ENCODE measurements at regions not wholly inside any gene's neighbourhood (a gene's known extent, or its start where the extent isn't known, plus 50 kb on each side); places are given as distances from the start of the nearest gene placed in this dataset.

DNA sequence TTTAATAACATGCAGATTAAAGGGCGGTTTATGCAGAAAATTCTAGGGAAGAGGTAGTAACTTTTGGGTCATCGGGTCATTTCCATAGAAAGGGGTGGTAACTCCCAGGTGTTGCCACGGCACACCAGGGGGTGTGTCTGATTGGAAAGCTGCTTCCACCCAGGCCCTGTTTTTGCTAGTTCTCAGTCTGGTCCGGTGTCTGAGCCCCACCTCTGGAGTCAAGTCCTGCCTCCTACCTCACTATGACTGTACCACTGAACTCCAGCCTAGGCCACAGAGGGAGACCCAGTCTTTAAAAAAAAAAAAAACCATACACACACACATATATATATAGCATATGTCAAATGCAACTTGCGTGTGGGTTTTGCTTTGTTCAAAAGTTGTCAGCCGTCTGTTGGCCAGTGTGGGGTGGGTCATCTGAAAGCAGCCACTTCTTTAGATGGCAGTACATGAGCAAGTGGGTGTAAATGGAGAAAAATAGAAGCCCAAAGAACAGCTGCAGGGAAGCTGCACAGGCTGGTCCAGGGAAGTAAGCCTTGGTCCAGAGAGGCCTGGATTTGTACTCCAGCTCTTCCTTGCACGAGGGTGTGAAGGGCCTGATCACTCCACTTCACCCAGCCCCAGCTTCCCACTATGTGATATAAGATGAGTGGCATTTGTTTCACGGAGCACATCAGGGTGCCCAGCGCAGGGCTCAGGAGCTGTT lies 110.7 kb upstream of the SPRY4 start:
- DNase-seq (ENCODE audit: low read depth) = no peak

DNA sequence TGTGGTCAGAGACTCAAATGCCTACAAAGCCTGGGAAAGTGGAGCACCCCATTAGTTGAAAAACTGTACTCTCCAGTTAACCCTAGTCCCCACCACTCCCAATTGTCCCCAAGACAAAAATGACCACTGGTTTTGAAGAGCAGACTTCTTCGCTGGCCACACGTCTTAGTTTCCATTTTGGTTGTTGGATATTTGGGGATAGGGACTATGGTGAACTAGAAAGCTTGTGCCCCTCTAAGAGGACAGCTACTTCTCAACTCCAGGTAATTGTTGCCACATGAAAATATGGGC lies 109.4 kb upstream of the SPRY4 start:
- no peak for DNase-seq (ENCODE audit: low read depth)

DNA sequence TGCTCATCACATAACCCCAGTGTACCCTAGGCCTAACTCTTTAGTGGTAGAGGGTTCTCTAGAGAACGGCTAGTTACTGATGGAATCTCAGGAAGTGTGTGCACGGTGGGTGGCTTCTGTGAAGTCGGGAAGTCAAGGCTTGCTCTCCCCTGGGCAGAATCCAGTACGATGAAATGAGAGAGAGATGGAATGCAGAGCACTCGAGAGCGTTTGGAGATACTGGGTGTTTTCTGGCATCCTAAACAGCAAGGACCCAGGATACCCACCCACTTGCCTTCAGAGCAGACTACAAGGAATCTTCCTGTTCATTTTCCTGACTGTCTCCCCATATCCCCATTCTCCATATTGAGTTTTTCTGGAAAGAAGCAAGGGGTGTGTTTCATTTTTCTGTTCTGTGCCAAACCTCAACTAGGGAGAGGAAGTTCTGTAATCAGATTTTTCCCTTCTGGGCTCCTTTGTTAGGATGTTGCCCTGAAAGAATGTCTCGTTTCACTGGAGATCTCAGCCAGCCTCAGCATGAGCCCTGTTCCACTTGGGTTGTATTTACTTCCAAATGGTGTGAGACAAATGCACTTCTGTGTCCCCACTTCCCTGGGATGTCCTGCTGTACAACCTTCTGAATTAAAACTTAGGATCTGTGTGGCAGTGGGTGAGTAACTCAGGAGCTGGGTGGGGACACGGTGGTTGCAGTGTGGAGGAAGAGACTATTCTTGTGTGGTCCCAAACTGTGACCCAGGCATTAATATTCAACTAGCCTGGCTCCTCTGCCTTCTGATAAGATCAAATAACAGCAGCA lies 108.9 kb upstream of the SPRY4 start:
- peak; percentile 10 for DNase-seq (ENCODE audit: low read depth)

DNA sequence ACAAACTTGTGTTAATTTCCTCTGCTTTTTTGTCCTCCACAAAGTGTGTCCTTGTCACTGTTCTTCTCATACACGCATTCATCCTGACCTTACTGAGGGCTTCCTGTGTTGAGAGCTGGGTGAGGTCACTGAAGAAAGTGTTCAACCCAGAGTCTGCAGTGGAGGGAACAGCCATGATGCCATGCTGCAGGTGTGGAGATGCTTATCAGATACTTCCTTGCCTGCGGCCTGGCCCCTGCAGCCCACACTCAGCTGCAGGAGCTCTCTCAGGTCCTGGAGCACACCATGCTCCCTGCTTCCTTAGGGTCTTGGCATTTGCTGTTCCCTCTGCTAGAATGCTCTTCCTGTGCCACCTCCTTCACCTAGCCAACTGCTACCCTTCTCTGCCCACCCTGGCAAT lies 108.1 kb upstream of the SPRY4 start:
- DNase-seq (ENCODE audit: low read depth) = no peak

DNA sequence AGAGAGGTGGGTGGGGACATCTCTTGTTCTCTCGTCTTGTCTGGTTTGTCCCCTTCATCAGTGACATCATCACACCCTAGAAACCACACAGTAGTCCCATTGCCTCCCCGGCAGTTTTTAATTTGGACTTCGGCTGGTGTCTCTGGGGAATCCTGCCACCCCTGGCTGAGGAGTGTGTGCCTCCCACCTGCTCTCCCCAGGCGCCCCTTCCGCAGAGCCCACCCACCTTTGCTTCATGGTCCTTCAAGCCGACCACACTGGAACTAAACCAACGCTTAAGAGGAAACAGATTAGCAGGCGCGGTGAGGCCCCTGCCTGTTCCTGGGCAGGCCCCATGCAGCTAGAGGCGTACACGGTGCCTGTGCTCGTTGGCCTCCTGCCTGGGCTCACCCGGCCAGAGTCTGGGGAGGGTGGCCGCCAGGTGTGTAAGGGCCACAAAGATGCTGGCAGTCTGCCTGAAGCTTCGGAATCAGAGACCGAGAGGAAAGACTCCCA lies 107.6 kb upstream of the SPRY4 start:
- no peak for DNase-seq (ENCODE audit: low read depth)

DNA sequence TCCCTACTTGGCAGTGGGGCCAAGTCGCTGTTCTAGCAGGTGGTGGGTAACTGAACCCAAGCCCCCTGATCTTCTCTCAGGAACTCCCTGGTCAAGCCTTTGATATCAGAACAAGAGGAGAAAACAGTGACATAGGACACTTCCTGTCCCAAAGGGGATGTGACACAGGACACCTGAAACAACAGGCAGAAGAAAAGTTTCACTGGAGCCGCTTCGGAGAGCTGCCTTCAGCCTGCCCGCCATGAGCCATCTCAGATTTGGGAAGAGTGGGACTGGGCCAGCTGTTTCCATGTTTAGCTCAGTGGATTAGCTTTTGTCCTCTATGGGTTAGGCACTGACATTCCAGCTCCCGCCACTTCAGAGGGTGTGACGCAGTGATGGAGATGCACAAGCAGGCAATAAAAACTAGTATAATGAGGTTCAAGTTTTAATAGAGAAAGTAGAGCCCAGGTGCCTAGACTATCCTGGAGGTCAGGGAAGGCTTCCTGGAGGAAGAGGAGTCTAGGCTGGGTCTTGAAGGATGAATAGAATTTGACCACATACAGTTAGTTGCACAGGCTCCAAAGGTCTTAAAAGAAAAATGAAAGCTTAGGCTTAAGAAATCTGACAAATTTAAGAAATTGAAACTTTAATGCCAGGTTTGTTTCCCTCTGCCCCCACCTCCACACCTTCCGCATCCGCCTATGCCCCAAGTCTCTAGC lies 104.1 kb upstream of the SPRY4 start:
- no peak for DNase-seq (ENCODE audit: low read depth)

DNA sequence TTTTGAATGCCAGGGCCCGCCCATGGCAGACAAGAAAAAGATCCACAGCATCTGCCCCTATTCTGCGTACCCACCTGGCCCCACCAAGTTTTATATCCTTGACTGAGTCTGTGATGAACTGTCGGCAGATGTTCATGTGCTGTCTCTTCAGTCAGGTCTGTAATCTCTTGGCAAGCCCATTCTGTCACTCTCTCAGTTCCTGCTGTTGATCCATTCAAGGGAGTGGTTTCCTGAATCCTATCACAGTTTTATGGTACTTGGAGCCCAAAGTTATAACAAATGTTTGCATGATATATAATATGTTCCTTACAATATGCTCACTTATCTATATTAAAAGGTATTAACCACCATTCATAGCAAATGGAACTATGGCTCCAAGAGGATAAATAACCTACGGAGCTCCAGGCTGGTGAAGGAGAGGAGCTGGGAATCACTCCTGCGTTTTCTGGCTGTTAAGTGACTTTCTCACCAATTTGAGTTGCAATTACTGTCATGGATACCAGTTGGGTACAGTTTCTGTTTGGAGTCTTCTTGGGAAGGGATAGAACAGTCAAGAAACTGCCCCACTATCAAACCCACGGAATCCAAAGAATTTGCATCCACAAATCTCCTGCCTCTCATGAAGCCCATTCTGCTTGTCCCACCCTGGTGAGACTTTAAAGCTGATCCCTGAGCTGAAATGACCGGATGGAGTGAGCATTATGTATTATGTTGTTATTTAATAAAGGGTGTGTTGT lies 103.4 kb upstream of the SPRY4 start:
- DNase-seq (ENCODE audit: low read depth) = no peak

DNA sequence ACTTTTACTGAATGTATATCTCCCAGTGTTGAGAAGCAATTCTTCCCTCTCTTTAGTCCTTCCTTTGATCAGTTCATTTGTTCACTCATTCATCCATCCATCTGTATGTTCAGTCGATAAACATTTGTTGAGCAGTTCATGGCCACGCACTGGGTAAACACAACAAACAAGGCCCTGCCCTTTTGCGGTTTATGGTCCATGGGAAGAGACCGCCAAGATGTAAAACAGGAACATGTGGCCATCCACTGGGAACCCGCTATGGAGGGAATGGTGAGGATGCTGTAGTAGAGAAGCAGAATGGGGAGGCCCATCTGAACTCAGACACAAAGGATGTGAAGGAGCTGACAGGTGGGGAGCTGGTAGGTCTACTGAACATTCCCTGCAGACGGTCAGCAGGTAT lies 102.7 kb upstream of the SPRY4 start:
- no peak for DNase-seq (ENCODE audit: low read depth)

DNA sequence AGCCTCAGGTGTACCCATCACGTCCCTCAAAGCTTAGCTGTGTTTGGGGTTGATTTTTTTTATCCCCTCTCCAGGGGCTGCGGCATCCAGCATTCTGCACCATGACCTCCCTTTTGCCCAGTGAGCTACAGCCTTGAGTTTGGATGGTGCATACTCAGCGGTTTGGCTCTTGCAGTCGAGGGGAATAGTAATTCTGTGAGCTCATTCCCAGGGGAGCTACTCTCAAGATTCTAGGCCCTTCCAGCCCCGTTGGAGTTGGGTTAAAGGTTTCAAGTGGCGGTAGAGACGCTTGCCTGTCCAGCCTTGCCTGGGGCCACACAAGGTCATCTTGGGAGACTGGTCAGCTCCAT lies 102.2 kb upstream of the SPRY4 start:
- no peak for DNase-seq (ENCODE audit: low read depth)

DNA sequence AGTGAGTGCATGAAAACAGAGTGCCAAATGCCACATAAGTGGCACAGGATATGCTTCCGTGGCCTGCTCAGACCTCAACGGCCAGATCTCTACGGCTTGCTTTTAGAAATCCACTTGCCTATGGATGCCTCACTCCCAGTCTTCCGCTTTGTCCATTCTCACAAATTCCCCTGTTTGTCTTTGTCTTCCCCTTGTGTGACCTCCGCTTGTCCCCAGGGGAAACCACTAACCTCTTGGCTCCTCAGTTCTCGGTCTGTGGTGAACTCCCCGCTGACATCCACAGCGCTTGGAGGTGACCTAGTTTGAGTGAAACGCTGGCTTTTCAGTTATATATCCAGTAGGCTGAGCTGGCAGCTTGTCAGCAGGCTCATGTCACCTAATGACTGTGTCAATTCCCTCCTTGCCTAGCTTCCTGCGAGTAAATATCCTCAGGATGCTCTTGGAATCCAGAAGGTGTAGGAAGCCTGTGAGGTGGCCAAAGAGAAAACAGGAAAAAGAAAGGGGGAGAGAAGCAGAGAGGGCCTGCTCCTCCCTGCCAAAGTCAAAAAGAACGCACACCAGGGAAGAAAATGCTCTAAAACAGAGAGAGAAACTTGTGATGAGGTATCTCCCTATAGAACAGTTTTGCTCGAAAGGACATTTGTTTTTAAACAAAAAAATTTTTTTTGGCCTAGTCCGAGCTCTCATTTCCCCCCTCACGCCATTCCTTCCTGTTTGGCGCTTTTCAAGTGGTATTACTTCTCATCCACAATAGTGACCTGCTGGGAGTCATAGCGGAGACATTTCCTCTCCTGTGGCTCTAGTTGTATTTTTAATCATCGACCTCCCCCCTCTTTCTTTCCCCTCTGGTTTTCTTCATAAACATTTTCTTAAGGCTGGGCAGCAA lies 101.6 kb upstream of the SPRY4 start:
- DNase-seq (ENCODE audit: low read depth) = peak; percentile 61

DNA sequence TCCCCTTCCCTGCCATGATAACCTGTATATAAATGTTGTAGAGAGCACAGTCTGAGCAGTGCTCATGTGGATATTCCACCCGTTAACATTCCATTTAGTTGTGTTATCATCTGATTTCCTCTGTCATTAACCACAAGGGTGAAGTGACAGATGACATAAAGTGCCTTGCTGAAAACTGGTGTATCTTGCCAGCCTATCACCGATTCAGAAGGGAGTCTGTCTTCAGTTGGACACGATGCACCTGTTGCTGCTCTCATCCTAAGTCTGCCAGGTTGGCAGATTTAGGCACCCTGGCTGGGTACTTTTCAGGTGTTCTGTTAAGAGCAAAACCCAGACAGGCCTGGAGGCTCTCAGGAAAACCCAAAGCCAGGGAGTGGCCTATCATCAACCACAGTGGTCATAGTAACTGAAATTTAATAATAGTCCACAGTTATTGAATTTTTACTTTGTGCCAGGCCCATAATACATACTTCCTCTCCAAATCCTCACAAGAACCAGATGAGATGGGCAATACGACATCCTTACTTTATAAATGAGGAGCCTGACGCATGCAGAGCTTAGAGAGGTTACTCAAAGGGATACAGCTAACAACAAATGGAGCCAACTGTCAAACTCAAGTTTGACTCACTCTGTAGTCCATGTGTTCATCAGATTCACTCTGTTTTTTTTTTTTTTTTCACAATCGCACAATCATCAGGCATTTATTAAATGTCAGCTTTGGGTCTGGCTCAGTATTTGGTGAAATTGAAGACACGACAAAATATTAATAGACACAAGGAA lies 100.7 kb upstream of the SPRY4 start:
- DNase-seq (ENCODE audit: low read depth) = no peak

DNA sequence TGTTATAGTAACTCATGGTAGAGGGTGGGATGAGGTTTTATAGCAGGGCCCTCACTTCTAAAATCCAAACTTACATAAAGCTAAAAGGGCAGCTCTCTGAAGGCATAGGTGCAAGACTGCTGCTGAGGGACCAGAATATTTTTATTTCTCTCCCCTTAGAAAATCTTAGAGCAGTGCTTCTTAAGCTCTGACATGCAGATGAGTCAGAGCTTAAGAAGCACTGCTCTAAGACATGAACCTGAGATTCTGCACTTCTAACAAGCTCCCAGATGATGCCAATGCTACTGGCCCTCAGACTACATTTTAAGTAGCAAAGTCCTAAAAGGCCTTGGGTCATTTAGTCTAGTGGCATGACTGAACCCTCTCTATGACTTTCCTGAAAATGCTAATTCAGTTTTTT lies 97.6 kb upstream of the SPRY4 start:
- DNase-seq (ENCODE audit: low read depth) = peak; percentile 70

DNA sequence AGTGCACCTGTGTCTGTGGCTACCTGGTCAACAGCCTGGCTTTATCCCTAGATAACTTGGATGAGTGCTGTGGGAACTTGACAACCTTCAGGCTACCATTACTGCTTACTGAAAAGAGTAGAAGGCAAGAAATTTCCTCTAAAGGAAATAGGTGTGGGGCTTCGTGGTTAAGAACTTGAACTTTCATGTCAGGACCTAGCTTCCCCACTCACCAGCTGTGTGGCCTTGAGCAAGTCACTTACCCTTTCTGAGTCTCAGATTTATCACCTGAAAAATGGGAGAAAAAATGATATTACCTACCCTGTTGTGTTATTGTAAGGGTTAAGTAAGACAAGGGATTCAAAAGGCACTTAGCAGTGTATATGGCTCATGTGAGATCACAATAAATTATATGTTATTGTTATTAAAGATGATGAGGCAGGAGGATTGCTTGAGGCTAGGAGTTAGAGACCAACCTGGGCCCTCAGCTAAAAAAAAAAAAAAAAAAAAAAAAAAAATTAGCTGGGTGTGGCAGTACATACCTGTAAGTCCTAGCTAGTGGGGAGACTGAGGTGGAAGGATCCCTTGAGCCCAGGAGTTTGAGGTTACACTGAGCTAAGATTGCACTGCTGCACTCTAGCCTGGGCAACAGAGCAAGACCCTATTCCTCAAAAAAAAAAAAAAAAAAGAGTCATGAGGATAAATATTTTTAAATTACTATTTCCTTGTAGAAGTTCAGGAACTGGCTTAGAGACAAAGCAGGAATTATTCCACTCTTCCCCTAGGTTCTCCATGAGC lies 97.0 kb upstream of the SPRY4 start:
- no peak for DNase-seq (ENCODE audit: low read depth)

DNA sequence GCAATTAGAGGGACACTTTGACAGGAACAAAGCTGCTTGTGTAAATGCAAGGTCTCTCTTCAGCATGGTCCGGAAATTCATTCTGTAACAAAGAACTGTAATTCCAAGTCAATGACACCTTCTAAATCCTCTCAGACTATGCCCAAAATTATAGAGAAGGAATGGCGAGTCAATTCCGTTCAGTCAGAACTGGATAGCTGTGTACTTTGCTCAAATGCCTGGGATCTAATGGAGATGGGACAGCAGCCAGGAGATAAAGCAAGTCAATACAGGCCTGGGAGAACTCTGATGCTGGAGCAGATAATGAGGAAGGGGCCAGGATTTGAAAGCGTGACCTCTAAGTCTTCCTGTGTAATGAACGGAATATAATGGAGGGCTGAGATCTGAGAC lies 96.4 kb upstream of the SPRY4 start:
- DNase-seq (ENCODE audit: low read depth) = no peak

DNA sequence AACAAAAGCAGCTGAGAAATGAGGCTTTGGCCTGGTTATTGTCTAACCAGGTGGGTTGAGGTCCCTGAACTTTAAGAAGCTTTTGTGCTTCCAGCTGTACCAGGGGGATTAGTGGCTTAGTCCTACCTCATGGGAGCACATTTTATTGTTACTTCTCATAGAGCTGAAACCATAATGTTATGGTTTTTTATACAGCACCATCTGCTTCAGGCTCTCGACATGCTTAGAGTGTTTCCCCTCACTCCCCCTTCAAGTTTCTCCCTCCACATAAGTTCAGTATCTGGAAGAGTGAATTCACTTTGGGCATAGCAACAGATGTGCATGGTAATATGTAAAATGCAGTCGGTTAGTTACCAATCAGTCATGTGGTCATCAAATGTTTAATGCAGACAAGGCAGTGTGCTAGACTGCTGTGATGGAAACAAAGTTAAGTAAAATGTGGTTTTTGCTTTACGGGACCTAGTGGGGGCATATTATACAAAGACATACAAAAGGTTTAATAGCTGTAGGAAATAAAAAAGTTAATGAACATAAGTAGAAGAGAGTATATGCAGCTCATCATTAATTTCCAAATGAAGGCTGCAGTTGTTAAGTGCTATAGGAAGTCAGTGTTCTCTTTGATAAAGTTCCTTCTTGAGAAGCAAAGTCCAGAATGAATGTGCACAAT lies 95.9 kb upstream of the SPRY4 start:
- DNase-seq (ENCODE audit: low read depth) = no peak

DNA sequence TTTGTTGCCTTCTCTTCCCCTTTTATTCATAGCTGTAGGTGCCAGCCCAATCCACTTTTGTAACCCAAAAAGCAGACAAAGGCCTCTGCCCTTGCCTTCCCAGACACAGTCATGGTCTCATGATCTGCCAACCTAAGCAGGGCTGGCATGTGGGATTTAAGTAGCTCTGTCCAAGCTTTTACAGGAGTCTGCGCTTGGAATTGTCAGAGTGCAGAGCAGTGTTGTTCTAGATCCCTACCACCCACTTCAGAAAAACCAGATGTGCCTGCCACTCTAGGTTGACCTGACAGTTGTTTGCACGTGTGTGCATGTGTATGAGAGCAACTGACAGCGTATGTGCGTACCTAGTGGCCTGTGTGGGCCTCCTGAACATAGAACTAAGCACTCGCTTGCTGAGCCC lies 87.8 kb upstream of the SPRY4 start:
- DNase-seq (ENCODE audit: low read depth) = no peak

DNA sequence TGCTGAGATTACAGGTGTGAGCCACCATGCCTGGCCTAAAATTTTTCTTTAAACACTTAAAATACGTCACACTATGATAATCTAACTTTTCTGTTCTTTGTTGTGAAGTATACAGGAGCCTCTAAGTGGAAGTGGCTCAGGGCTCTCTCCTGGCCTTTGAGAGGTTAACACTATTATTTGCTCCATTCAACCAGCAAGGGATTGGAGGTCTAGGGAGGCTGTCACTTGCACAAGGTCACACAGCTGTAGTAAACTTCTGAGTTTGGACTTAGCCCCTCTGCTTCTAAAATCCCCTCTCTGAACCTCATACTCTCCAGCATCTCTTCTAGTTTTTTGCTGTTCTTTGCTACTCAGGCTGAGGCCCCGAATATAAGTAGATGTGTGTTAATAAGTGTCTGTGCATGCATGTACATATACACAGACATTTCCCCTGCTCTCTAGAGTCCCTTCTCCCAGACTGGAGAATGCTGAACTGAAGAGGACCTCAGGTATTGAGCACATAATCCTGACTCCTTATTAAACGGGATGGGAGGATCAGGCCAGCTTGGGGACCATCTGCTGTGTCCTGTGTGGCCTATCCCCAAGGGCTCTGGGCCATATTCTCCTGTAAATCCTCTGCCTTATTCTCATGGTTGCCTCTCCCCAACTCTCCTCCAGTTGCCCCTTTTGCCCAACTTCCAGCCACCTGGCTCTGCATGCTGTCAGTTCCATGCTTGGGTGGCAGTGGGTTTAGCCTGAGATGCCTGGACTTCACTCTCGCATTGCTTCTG lies 87.0 kb upstream of the SPRY4 start:
- DNase-seq (ENCODE audit: low read depth) = no peak

DNA sequence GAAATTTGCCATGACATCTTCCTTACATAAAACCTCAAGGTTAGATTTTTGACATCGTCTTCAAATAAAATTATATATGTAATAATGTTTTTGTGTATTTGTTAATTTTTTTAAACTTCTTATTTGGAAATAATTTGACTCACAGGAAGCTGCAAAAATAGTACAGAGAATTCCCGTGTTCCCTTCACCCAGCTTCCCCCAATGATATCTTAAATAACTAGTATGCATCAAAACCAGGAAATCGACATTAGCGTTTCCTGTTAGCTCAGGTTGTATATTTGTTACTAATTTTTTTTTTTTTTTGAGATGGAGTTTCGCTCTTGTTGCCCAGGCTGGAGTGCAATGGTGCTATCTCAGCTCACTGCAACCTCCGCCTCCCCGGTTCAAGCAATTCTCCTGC lies 86.3 kb upstream of the SPRY4 start:
- DNase-seq (ENCODE audit: low read depth) = no peak

All from HT1080 (cell line).